ENCODE measurements at regions not wholly inside any gene's neighbourhood (a gene's known extent, or its start where the extent isn't known, plus 50 kb on each side); places are given as distances from the start of the nearest gene placed in this dataset.
A peak's percentile ranks its signal among the peaks of the same experiment; 100 is the strongest.
"Not testable (repeated sequence)": the region's sequence is repeated elsewhere in the genome, so short reads cannot be mapped to it uniquely, and the experiment has no call there.

GRCh38 chr2:190005513-190005912 is 57.0 kb downstream of the MSTN start:
- DNase-seq (ENCODE audit: low spot score), result no peak

- no peak for DNase-seq (ENCODE audit: low spot score)
Observed at GRCh38 chr2:189999661-190000060, 62.9 kb downstream of the MSTN start.

- DNase-seq (ENCODE audit: low spot score), result not testable (repeated sequence)
Observed at GRCh38 chr2:189998665-189999064, 63.9 kb downstream of the MSTN start.

GRCh38 chr2:189997016-189997415 is 65.5 kb downstream of the MSTN start:
- no peak for DNase-seq (ENCODE audit: low spot score)

GRCh38 chr2:189995679-189996078 is 66.8 kb downstream of the MSTN start:
- DNase-seq (ENCODE audit: low spot score), result no peak

GRCh38 chr2:189982780-189983394 is 79.6 kb downstream of the MSTN start:
- peak; percentile 14 for DNase-seq (ENCODE audit: low spot score)

GRCh38 chr2:189982087-189982486 is 80.4 kb downstream of the MSTN start:
- no peak for DNase-seq (ENCODE audit: low spot score)

GRCh38 chr2:189976488-189976887 is 86.0 kb downstream of the MSTN start:
- DNase-seq (ENCODE audit: low spot score), result not testable (repeated sequence)

GRCh38 chr2:189960346-189960745 is 102.2 kb downstream of the MSTN start:
- no peak for DNase-seq (ENCODE audit: low spot score)

- DNase-seq (ENCODE audit: low spot score), result no peak
Observed at GRCh38 chr2:189959450-189959849, 103.1 kb downstream of the MSTN start.

GRCh38 chr2:189954989-189955388 is 107.5 kb downstream of the MSTN start:
- DNase-seq (ENCODE audit: low spot score), result no peak

- no peak for DNase-seq (ENCODE audit: low spot score)
Observed at GRCh38 chr2:189952536-189953109, 109.9 kb downstream of the MSTN start.

GRCh38 chr2:189951791-189952535 is 110.6 kb downstream of the MSTN start:
- DNase-seq (ENCODE audit: low spot score), result no peak

- DNase-seq (ENCODE audit: low spot score), result no peak
Observed at GRCh38 chr2:189943009-189943408, 119.5 kb downstream of the MSTN start.

- DNase-seq (ENCODE audit: low spot score), result no peak
Observed at GRCh38 chr2:189940913-189941312, 121.6 kb downstream of the MSTN start.

GRCh38 chr2:189937691-189938090 is 124.8 kb downstream of the MSTN start:
- no peak for DNase-seq (ENCODE audit: low spot score)

- no peak for DNase-seq (ENCODE audit: low spot score)
Observed at GRCh38 chr2:189933911-189934399, 128.6 kb downstream of the MSTN start.

GRCh38 chr2:189933041-189933440 is 129.5 kb downstream of the MSTN start:
- DNase-seq (ENCODE audit: low spot score), result no peak

GRCh38 chr2:189927823-189928222 is 134.7 kb downstream of the MSTN start:
- no peak for DNase-seq (ENCODE audit: low spot score)

Data from COLO829 (cell line).